ENCODE measurements at regions not wholly inside any gene's neighbourhood (a gene's known extent, or its start where the extent isn't known, plus 50 kb on each side); places are given as distances from the start of the nearest gene placed in this dataset.

GRCh38 chr10:71007516-71007915, 119.2 kb upstream of the PCBD1 start:
- Histone ChIP-seq H3K27me3 (no peaks in the 10 kb centered on the region), H3K27ac (no peak overlapping the region), H3K4me3 (no peak overlapping the region), H3K4me1 (no peaks in the 10 kb centered on the region), H3K36me3 (no peaks in the 10 kb centered on the region), H3K9me3 (no peaks in the 10 kb centered on the region)
- TF ChIP-seq POLR2A (IDR thresholded peaks at IDR 0.05) (no peak), CTCF (IDR thresholded peaks at IDR 0.05) (no peak)
- no peak for DNase-seq

- Histone ChIP-seq H3K27ac (no peak overlapping the region), H3K27me3 (no peaks in the 10 kb centered on the region), H3K9me3 (no peaks in the 10 kb centered on the region), H3K4me1 (no peaks in the 10 kb centered on the region), H3K4me3 (no peak overlapping the region), H3K36me3 (no peaks in the 10 kb centered on the region)
- TF ChIP-seq CTCF (IDR thresholded peaks at IDR 0.05) (no peak), POLR2A (IDR thresholded peaks at IDR 0.05) (no peak)
- no peak for DNase-seq
Measured at GRCh38 chr10:71008150-71008549, 119.8 kb upstream of the PCBD1 start.

GRCh38 chr10:71009126-71009525, 120.8 kb upstream of the PCBD1 start:
- H3K36me3 ChIP-seq: no peaks in the 10 kb centered on the region
- H3K9me3 ChIP-seq: no peaks in the 10 kb centered on the region
- no peak for DNase-seq
- H3K4me3 ChIP-seq: no peak overlapping the region
- no peaks in the 10 kb centered on the region for H3K27me3 ChIP-seq
- no peak overlapping the region for H3K27ac ChIP-seq
- TF ChIP-seq CTCF (IDR thresholded peaks at IDR 0.05) (no peak), POLR2A (IDR thresholded peaks at IDR 0.05) (no peak)
- no peaks in the 10 kb centered on the region for H3K4me1 ChIP-seq

GRCh38 chr10:71010730-71011129, 122.4 kb upstream of the PCBD1 start:
- Histone ChIP-seq H3K4me1 (no peaks in the 10 kb centered on the region), H3K27me3 (no peaks in the 10 kb centered on the region), H3K9me3 (no peaks in the 10 kb centered on the region), H3K27ac (no peak overlapping the region), H3K4me3 (no peak overlapping the region), H3K36me3 (no peaks in the 10 kb centered on the region)
- no peak for DNase-seq
- no peak for TF ChIP-seq POLR2A (IDR thresholded peaks at IDR 0.05)
- no peak for TF ChIP-seq CTCF (IDR thresholded peaks at IDR 0.05)

- no peak overlapping the region for H3K4me3 ChIP-seq
- H3K27me3 ChIP-seq: no peaks in the 10 kb centered on the region
- H3K36me3 ChIP-seq: no peaks in the 10 kb centered on the region
- DNase-seq: no peak
- no peak overlapping the region for H3K27ac ChIP-seq
- H3K4me1 ChIP-seq: no peaks in the 10 kb centered on the region
- no peaks in the 10 kb centered on the region for H3K9me3 ChIP-seq
- TF ChIP-seq POLR2A (IDR thresholded peaks at IDR 0.05) (no peak), CTCF (IDR thresholded peaks at IDR 0.05) (no peak)
Measured at GRCh38 chr10:71011141-71011540, 122.8 kb upstream of the PCBD1 start.
